Coronary artery (tissue), 2 donors: ENCODE measurements at regions not wholly inside any gene's neighbourhood (a gene's known extent, or its start where the extent isn't known, plus 50 kb on each side); places are given as distances from the start of the nearest gene placed in this dataset.

Experiments
- DNase-seq: peaks from one replicate; pipeline ENCODE4 v3.0.0-alpha.2; 2017; ENCODE audit warnings: low spot score
- H3K27ac ChIP-seq, 2 donors: fragments of 200-600 bp; sonication (generic); one replicate each; pipeline ENCODE4 v1.5.1; 2016 to 2019
- H3K4me3 ChIP-seq: fragments of 200-600 bp; sonication (generic); 2 replicates; pipeline ENCODE4 v1.5.1; 2016; ENCODE audit warnings: mild to moderate bottlenecking, moderate library complexity
- TF ChIP-seq, protein P1 (sequence below): fragments of 200-600 bp; sonication (generic); IDR thresholded peaks from one replicate; pipeline ENCODE4 v1.5.1; 2019; ENCODE audit warnings: antibody characterized with exemption

GRCh38 chr2:19228715-19229114 lies 129.7 kb downstream of the OSR1 start:
- H3K27ac ChIP-seq = no peak overlapping the region
- no peak overlapping the region for H3K4me3 ChIP-seq
- no peak for DNase-seq
- TF ChIP-seq, protein P1, sequence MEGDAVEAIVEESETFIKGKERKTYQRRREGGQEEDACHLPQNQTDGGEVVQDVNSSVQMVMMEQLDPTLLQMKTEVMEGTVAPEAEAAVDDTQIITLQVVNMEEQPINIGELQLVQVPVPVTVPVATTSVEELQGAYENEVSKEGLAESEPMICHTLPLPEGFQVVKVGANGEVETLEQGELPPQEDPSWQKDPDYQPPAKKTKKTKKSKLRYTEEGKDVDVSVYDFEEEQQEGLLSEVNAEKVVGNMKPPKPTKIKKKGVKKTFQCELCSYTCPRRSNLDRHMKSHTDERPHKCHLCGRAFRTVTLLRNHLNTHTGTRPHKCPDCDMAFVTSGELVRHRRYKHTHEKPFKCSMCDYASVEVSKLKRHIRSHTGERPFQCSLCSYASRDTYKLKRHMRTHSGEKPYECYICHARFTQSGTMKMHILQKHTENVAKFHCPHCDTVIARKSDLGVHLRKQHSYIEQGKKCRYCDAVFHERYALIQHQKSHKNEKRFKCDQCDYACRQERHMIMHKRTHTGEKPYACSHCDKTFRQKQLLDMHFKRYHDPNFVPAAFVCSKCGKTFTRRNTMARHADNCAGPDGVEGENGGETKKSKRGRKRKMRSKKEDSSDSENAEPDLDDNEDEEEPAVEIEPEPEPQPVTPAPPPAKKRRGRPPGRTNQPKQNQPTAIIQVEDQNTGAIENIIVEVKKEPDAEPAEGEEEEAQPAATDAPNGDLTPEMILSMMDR = no peak

DNA sequence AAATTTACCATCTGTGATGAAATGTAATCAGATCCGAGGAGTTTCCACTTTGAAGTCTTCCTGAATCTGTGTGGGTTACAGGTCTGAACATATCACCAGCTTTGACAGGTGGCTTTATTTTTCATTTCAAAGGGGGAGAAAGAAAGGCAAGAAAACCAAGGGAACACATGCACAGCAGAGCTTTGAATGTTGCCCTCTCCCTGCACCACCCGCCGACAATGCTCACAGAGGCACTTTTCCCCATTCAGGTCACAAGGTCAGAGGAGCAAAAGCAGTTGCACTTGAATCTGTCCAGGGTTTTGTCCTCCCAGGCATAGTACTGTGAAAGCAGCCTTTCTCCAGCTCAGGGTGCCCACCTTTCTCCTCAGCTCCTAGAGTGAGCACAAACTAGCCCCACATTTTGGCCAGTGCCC lies 130.2 kb downstream of the OSR1 start:
- no peak for DNase-seq
- no peak overlapping the region for H3K27ac ChIP-seq
- TF ChIP-seq, protein P1 = no peak

DNA sequence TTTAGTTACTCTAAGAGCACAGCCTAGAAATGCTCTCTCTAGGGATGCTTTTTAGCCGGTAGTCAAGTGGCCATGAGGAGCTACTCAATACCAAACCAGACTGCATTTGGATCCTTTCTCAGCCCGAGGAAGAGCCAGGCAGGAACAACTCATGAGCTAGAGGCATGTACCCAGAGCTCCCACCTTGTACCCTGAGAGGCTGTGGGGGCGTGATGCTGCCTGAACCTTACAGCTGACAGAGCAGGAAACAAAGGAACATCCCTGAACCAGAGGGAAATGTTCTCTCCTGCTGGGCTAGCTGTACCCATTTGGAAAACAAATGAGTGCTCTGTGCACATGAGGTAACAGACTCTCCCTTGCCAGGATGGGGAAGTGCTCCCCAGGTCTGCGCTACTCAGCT lies 131.6 kb downstream of the OSR1 start:
- TF ChIP-seq, protein P1 = no peak
- Histone ChIP-seq H3K27ac (no peak overlapping the region), H3K4me3 (no peak overlapping the region)
- DNase-seq = no peak

More for the DNA sequence above, 130.2 kb downstream of the OSR1 start:
- no peak overlapping the region for H3K4me3 ChIP-seq

GRCh38 chr2:19226386-19226785 lies 132.0 kb downstream of the OSR1 start:
- Histone ChIP-seq H3K4me3 (no peak overlapping the region), H3K27ac (no peak overlapping the region)
- DNase-seq = no peak
- TF ChIP-seq, protein P1 = no peak

DNA sequence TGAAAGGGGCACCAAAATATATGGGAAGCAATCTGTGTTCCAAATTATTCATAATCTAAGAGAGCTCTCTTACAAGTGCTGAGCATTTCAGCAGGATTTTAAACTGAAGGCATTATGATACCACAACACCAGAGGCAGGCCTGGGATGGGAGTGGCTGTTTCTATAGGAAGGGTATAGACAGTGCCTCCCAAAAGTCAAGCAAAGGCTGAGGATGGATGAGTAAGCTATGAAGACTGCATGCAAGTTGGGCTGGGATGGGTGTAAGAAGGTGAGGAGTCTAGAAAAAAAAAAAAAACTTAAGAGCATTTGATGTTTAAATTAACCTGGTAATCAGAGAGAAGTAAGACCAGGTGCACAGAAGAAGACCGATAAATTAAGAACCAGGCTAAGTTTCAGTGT lies 132.5 kb downstream of the OSR1 start:
- H3K4me3 ChIP-seq = no peak overlapping the region
- no peak for DNase-seq
- H3K27ac ChIP-seq = no peak overlapping the region
- TF ChIP-seq, protein P1 = no peak

GRCh38 chr2:19225126-19225525 lies 133.3 kb downstream of the OSR1 start:
- DNase-seq = no peak
- Histone ChIP-seq H3K4me3 (no peak overlapping the region), H3K27ac (no peak overlapping the region)
- TF ChIP-seq, protein P1 = no peak

DNA sequence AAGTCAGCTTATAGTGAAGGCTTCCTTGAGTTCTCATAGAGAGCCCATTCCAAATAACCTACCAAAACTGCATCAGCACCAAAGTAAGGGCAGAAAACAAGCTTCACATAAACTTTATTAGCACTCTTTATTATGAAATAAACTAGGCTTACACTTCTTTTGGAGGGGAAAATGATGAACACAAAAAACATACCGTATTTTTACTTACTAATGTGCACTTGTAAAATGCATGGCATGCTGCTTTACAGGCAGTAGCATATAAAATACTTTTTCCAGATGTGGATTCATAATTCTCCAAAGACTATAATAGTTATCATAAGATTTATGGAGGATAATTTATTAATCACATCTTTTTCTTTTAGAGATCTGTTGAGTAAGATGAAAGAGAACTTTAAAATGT lies 133.9 kb downstream of the OSR1 start:
- H3K4me3 ChIP-seq = no peak overlapping the region
- H3K27ac ChIP-seq = no peak overlapping the region
- TF ChIP-seq, protein P1 = no peak
- DNase-seq = no peak
